HG03520 (cell line): ENCODE measurements at regions not wholly inside any gene's neighbourhood (a gene's known extent, or its start where the extent isn't known, plus 50 kb on each side); places are given as distances from the start of the nearest gene placed in this dataset.
"Not testable (repeated sequence)": the region's sequence is repeated elsewhere in the genome, so short reads cannot be mapped to it uniquely, and the experiment has no call there.

Experiments
- ATAC-seq: cut with Tn5 transposase; IDR thresholded peaks from one replicate; pipeline ENCODE4 v1.9.1; 2021; ENCODE audit warnings: mild to moderate bottlenecking, moderate library complexity; ENCODE audit not compliant: unreplicated experiment

DNA sequence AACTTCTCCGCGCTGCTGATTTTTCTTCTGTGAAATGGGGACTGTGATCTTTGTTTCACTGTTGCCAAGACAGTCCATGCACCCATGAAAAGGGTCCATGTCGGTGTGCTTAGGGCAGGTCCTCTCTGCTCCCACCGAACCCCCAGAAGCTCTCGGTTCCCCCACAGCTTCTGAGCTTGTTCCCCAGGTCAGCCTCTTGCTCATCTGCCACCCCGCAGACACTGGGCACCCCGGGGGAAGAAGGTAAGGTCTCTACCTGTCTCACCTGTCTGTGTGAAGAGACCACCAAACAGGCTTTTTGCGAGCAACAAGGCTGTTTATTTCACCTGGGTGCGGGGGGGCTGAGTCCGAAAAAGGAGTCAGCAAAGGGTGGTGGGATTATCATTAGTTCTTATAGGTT, 66.2 kb upstream of the NANOS1 start:
- no peak for ATAC-seq

DNA sequence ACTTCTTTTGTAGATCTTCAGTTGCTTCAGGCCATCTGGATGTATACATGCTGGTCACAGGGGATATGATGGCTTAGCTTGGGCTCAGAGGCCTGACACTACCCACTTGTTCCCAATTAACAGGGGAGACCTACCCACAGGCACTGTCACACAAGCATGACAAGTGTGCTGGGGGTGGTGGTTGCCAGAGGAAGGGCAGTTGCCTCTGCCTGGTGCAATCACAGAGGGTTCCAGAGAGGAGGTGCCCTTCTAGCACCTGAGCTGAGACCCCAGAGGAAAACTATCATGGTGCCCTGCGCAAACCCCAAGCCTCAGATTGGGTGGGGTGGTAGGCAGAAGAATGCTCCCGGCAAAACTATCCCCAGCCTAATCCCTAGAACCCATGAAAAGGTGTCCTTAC, 65.6 kb upstream of the NANOS1 start:
- ATAC-seq, result no peak

DNA sequence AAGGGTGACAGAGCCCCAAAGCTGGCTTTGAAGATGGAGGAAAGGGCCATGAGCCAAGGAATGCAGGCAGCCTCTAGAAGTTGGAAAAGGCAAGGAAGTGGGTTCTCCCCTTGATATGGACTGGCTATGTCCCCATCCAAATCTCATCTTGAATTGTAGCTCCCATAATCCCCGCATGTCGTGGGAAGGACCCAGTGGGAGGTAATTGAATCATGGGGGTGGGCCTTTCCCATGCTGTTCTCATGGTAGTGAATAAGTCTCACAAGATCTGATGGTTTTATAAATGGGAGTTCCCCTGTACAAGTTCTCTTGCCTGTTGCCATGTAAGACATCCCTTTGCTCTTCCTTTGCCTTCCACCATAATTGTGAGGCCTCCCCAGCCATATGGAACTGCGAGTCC, 65.0 kb upstream of the NANOS1 start:
- not testable (repeated sequence) for ATAC-seq

DNA sequence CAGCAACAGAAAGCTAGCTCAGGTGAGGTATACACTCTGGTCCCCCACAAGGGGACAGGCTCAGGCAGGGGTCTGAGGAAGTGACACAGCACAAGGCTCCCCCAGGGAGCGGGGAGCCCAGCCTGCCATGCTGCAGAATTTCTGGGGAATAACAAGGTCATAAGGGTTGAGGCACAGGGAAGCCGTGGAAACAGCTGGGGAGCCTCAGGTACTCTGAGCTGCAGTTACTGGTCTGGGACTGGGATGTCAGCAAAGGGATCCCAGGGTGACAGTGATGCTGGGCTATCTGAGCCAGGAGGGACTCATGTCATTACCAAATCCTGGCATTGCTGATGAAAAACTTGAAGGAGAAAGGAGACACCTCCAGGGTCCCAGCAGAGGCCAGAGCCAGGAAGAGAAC, 64.4 kb upstream of the NANOS1 start:
- no peak for ATAC-seq

DNA sequence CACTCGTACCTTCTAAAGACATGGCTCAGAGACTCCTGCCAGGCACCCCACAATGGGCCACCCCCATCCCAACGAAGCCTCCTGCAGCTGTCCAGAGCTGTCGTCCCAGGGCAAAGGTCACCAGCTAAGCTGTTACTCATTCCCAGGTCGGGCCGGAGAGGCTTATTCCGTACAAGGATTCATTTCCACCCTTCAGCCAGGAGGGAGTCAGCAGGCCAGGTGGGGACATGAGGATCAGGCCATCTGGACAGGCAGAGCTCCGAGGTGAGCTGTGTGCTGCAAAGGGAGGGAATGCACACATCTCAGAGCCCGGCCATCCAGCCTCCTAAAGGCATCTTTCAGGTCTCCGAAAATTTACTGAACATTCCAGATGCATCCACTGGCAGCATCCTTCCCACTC, 63.9 kb upstream of the NANOS1 start:
- no peak for ATAC-seq

DNA sequence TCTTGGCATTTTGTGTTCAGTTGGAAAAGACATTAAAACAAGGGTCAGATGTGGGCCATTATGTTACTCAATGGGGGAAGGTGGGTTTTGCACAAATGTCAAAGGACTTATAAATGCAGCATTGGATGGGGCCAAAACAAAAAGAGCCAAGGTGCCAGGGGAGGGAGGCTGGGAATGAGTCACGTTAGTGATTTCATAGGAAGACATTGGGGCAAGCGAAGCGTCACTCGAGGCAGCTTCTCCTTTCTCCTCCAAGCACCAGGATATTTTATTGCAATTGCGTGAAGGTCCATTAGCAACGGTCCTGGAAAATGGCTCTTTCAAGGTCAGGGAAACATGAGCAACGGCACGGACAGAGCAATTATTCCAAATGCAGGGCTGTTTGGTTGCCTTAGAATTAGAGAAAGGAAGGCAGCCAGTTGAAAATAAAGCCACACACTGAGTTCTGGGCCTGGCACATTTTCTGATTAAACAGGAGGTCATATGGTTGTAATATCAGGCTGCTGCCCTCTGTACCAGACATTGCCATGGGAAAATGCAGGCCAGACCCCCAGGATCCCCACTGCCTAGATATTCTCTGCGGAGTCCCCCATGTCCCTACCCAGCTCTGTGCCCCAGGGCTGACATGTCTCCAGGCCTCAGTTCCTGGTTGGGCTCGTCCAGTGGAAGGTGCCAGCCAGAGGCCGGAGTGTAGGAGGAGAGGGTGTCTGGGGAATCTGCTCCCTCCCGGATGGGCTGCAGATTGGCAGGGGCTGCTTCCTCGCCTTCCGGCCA, 63.3 kb upstream of the NANOS1 start:
- no peak for ATAC-seq

DNA sequence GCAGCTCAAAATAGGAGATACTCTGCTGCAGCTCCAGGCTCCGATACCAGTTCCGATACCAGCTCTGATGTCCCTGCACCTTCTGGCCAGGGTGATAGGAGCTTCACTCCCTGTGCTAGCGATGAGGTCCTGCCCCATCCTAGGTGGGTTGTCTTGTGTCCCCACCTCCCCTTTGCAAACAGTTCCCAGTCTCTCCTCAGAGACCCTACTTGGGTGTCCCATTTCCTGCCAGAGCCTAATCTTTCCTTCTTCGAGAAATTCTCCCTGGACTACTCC, 62.7 kb upstream of the NANOS1 start:
- no peak for ATAC-seq

DNA sequence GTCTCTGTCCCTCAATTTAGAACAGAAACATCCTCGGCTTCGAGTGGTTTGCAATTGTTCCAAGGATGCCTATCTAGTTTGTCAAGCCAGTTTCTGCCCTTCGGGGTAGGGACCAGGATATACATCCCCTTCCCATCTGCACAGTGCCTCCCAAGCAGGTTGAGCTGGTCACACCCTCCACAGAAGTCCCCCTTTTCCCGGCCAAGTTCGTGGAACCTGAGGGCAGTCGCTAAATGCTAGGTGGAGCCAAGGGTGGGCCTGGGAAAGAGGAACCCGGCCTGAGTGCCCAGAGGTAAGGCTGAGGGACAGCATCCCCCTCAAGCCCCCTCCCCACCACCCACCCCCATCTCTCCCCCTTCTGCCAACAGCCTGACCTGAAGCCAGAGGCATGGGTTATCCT, 62.4 kb upstream of the NANOS1 start:
- no peak for ATAC-seq

DNA sequence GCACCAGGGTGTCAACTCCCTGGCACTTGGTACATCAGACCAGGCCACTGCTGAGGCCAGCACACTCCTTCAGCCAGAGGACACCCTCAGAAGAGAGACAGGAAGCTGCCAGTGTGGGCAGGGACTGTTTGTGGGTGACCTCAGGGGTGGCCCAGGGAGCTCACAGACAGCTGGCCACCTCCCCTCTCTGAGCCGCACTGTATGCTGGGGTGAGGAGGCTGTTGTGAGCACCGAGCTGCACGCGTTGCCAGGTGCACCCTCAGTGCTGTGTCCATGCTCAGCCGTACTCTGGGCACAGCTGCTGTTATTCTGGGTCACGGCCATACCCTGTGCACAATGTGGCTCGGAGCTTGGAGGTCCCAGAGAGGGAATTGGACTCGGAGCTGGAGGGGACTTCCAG, 61.5 kb upstream of the NANOS1 start:
- ATAC-seq, result no peak

DNA sequence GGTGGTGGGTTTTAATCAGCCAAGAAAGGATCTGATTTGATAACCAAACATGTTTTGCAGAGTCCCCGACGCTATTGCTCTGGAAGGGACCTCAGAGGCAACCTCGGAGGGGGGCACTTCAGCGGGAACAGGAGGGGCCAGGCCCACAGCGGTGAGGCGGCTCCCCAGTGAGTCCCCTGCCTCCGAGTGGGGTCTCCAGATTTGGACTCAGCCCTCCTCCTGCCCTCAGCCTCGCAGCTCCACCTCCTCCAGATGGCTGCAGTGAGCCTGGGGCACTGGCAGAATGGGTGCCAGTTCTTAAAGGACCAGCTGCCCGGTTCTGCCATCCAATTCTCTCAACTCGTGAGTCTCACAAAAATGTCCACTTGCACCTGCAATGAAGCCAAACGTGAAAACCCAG, 61.0 kb upstream of the NANOS1 start:
- ATAC-seq, result no peak

DNA sequence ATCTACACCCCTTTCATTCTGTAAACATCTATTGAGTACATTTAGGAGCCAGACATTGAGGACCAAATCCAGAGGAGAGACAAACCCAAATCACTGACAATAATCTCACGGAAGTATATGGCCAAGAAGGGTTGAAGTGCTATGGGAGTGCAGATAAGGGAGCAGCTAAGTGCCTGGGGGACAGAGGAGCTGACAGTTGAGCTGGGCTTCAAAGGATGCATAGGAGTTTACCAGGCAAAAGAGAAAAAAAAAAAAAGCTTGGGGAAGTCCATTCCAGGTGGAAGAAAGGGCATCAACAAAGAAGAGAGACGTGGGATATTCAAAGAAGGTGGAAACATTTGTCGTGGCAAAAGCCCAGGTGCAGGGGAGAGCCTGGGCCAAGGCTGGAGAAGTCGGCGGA, 60.5 kb upstream of the NANOS1 start:
- no peak for ATAC-seq

DNA sequence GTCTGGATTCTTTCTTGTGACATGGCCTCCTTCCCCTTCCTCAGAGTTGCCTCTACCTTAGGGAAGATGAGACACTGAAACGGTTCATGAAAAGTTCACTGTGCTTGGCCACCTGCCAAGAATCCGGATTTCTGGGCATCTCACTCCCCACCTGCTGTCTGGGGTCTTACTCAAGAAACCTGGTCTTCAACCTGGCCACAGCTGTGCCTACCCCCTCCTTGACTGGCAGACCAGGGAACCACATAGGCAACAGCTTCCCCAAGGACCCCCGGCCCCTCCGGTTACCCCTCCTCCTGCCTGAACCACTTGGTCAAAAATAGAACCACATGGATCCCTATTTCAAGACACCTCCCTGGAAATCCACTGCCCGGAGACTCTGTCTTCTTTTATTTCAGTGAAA, 58.7 kb upstream of the NANOS1 start:
- no peak for ATAC-seq

DNA sequence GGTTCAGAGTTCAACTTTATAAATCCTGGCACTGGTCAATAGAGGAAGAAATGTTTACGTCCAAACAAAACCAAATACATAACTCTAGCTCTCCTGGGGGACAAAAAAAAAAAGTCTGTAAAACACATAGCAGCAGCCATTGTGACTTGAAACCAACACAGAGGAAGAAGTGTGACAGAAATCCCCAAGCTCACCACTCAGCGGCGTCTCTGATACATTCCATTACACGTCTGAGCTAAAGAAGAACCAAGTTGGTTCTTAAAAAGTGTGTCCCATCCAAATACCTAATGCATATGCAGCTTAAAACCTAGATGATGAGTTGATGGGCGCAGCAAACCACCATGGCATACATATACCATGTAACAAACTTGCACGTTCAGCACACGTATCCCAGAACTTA, 58.3 kb upstream of the NANOS1 start:
- ATAC-seq, result no peak

DNA sequence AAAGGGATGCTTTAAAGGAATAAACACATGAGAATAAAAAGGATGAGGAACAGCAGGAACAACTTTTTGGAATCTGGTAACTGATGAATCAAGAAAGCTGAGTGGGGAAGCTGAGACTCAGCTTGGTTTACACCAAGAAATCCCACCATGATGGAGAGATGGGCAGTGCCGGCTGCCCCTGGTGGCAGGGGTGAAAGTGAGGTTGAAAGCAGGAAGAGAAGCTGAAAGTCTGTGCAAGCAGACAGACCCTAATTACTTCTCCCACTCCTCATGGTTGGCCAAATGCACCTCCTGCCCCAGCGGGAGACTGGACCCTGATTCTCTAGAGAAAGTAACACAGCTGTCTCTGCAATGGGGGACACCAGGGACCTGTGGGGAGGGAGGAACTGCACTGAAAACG, 57.6 kb upstream of the NANOS1 start:
- ATAC-seq, result no peak

DNA sequence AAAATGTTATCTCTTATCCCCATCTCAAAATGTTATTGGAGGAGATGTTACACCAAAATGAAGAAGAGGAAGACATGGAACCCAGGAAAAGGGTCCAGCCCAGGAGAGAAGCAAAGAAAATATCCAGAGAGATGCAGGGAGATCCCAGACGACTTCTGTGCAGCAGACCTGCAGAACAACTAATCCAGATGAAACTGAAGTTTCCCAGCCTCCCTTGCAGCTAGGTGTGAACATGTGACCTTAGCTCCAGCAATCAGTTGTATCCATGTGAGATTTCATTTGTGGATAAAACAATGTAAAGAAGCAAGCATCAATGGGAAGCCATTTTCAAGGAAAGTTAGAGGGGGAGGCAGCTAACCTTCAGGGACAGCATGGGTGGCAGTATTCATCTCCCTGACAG, 55.8 kb upstream of the NANOS1 start:
- no peak for ATAC-seq

DNA sequence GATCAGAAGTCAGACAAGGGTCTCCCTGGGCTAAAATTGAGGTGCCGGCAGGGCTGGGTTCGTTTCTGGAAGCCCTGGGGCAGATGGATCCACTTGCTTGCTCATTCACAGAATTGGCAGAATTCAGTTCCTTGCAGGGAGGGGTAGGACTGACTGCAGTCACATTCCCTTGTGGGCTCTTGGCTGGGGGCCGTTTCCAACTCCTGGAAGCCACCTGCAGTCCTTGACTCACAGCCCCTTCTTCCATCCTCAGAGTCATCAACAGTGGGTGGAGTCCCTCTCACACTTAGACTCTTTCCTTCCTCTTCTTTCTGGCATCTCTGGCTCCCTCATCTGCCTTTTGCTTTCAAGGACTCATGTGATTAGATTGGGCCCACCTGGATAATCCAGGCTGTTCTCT, 54.6 kb upstream of the NANOS1 start:
- ATAC-seq, result no peak

DNA sequence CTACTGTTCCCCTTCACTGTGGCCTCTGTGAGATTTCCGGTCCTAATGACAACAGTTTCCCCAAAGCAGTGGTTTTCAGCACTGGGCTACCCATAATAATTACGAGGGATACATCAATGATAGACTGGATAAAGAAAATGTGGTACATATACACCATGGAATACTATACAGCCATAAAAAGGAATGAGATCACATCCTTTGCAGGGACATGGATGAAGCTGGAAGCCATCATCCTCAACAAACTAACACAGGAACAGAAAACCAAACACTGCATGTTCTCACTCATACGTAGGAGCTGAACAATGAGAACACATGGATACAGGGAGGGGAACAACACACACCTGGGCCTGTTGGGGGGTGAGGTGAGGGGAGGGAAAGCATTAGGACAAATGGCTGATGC, 53.3 kb upstream of the NANOS1 start:
- ATAC-seq, result not testable (repeated sequence)

DNA sequence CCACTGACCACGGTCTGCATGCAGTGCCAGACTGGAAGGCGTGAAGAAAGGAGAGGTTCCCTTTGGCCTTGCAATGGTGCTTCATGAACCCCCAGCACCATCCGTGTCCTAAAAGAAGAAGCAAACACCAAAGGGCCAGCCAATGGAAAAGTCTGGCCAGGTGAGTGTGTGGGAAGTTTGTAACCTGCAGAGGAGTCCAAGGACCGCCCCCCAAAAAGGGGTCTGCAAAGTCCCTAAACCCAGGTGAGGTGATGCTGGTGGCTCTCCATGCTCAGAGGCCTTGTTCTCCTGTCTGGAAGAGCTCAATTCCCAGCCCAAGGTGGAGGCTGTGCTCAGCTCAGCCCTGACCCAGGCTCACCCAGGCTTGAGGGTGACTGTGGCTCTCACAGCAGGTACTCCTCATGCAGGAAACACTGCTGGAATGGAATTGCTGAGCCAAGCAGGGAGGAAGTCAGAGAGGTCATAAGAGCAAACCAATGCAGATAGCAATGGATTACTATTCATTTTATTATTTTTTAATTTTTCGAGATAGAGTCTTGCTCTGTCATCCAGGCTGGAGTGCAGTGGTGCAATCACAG, 52.4 kb upstream of the NANOS1 start:
- no peak for ATAC-seq

DNA sequence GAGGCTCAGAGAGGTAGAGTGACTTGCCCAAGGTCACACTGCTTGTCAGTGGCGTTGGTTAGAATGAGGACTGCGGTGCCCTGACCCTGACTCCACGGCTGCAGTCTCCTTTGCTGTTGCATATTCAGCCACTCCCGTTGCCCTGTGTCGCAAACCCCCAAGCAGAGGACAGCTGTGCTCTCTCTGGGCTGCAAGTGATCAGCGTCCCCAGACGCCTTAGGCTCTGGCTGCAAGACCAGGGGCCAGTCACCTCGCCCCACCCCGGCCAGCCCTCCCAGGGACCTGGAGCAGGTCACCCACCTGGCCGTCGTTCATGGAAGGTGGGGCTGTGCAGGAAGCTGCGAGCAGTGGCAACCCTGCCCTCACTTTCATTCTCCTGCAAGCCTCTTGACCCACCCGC, 51.7 kb upstream of the NANOS1 start:
- no peak for ATAC-seq

DNA sequence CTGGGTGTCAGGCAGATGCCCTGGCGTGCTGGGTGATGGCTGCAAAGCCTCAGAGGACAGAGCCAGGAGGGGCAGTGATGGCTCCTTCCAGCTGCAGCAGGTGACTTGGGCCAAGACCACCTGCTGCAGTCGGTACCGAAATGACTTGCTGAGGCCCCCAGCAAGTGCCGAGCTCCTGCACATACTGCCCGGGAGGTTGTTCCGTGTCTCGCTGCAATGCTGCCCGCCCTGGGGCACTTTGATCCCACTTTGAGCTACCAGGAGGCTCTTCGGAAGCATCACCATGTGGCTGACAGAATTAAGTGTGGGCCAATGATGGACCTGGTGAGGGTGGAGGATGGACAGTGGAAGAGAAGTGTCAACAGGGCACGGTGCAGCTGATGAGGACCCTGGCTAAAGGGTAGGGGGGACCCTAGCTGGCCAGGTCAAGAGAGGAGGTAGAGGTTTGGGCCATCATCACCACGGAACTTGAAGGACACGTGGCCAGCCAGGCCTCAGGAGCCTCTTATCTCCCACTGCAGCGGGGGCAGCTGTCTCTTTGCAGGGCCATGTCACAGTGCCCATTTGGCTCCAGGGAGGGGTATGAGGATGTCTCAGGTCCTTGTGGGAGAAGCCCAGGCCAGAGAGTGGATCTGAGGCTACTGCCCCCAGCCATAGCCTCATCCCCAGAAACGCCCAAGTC, 51.1 kb upstream of the NANOS1 start:
- ATAC-seq, result no peak

DNA sequence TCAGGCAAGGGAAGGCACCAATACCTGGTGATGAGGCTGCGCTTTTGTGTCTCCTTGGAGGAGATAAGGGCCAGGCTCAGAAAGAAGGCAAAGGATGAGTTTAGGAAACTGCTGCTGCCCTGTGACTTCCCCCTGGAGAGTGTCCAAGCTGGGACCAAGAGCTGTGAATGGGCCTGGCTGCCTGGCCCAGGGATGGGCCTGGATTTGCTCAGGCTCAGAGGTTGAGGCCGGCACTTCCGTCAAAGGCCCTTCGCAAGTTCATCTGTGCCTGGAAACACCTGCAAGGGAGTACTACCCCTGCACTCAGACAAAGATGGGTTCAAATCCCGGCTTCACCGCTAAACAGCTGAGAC, 50.5 kb upstream of the NANOS1 start:
- ATAC-seq, result no peak

DNA sequence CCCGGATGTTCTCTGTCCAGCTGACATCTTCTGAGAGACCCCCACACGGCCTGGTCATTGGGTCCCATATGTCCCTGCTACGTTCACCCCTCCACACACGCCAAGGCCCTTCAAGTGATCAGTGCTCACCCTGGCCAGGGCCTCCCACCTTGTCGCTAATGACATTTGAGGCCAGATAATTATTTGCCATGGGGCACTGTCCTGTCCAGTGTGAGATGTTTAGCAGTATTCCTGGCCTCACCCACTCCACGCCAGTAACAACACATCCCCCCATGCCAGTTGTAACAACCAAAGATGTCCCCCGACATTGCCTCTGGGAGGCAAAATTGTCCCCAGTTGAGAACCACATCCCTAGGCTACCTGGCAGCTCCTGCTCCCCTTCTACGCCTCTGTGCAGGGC, 49.9 kb upstream of the NANOS1 start:
- ATAC-seq, result no peak
